Right lobe of liver (tissue), 4 donors: ENCODE measurements at regions not wholly inside any gene's neighbourhood (a gene's known extent, or its start where the extent isn't known, plus 50 kb on each side); places are given as distances from the start of the nearest gene placed in this dataset.

ENCODE experiments used
- CTCF ChIP-seq, 4 donors: fragments of 200-600 bp in 3 of 4; fragments of 450-650 bp in 1 of 4; IDR thresholded peaks; one replicate each; pipeline versions ENCODE4 v1.5.1 to v1.8.0; 2016 to 2022; ENCODE audit warnings: antibody characterized with exemption in 4 of 4, mild to moderate bottlenecking in 2 of 4
- POLR2A ChIP-seq: fragments of 450-650 bp; IDR thresholded peaks from one replicate; pipeline ENCODE4 v1.6.1; 2017; ENCODE audit warnings: antibody characterized with exemption, mild to moderate bottlenecking
- donor health status: DM: no; HTN: no; CAD: no.
- donor health status: DM: no; HTN: no; CAD: no.
- donor health status: DM: no; HTN: yes; CAD: no.

- TF ChIP-seq CTCF (IDR thresholded peaks at IDR 0.05) (no peak), POLR2A (no peak)
These were observed 1300.5 kb downstream of the TMEM121 start for GRCh38 chr14:106826833-106827369.
